Transverse colon (tissue), 4 donors: ENCODE measurements at regions not wholly inside any gene's neighbourhood (a gene's known extent, or its start where the extent isn't known, plus 50 kb on each side); places are given as distances from the start of the nearest gene placed in this dataset.

Source experiments
- POLR2A ChIP-seq: fragments of 450-650 bp; IDR thresholded peaks from one replicate; pipeline ENCODE4 v1.6.1; 2016; ENCODE audit warnings: antibody characterized with exemption, mild to moderate bottlenecking, moderate library complexity
- POLR2AphosphoS5 ChIP-seq, 3 donors: sonication (generic); formaldehyde crosslinking; IDR thresholded peaks; one replicate each; pipeline ENCODE4 v1.6.1; 2016; ENCODE audit warnings: antibody characterized with exemption in 3 of 3
- TF ChIP-seq, protein P1 (sequence below), 5 experiments: fragments of 200-600 bp in 3 of 5; fragments of 450-650 bp in 2 of 5; sonication (generic) in 3 of 5; IDR thresholded peaks; 1 replicate in 2 of 5; 2 replicates in 3 of 5; pipeline ENCODE4 v1.5.1; 2016 to 2017; ENCODE audit warnings: antibody characterized with exemption in 5 of 5, inconsistent platforms in 3 of 5, mild to moderate bottlenecking in 2 of 5, moderate library complexity in 1 of 5

DNA sequence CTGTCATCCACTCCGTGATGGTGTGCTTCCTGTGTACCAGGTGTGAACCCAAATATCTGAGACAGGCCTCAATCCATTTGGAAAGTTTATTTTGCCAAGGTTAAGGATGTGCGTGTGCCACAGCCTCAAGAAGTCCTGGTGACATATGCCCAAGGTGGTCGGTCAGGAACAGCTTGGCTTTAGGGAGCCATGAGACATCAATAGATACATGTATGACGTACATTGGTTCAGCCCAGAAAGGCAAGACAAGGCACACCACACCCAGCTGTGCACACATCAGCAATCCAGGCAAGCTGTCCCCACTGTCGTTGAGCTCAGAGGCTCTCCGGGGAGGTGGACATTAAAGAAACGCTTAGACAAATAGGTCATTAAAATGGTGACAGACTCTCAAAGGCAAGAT lies 56.8 kb upstream of the SHANK2 start:
- TF ChIP-seq, protein P1, sequence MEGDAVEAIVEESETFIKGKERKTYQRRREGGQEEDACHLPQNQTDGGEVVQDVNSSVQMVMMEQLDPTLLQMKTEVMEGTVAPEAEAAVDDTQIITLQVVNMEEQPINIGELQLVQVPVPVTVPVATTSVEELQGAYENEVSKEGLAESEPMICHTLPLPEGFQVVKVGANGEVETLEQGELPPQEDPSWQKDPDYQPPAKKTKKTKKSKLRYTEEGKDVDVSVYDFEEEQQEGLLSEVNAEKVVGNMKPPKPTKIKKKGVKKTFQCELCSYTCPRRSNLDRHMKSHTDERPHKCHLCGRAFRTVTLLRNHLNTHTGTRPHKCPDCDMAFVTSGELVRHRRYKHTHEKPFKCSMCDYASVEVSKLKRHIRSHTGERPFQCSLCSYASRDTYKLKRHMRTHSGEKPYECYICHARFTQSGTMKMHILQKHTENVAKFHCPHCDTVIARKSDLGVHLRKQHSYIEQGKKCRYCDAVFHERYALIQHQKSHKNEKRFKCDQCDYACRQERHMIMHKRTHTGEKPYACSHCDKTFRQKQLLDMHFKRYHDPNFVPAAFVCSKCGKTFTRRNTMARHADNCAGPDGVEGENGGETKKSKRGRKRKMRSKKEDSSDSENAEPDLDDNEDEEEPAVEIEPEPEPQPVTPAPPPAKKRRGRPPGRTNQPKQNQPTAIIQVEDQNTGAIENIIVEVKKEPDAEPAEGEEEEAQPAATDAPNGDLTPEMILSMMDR (IDR thresholded peaks at IDR 0.05) = no peak
- TF ChIP-seq POLR2A (no peak), POLR2AphosphoS5 (IDR thresholded peaks at IDR 0.05) (no peak)
